Epithelial cell of esophagus (primary cell): ENCODE measurements at regions not wholly inside any gene's neighbourhood (a gene's known extent, or its start where the extent isn't known, plus 50 kb on each side); places are given as distances from the start of the nearest gene placed in this dataset.
A peak's percentile ranks its signal among the peaks of the same experiment; 100 is the strongest.

ENCODE experiments used
- DNase-seq: peaks from one replicate; pipeline ENCODE4 v3.0.0; 2010; ENCODE audit warnings: low read depth
- H3K4me3 ChIP-seq: 2 replicates; pipeline ENCODE4 v1.5.1; 2011; ENCODE audit warnings: mild to moderate bottlenecking, low read length, control low read depth
- TF ChIP-seq, protein P1 (sequence below): IDR thresholded peaks from 2 replicates; pipeline ENCODE4 v1.5.1; 2011; ENCODE audit warnings: low read depth, mild to moderate bottlenecking, low read length, control low read depth, inconsistent platforms; ENCODE audit not compliant: insufficient read depth; ENCODE audit errors: missing control alignments

DNA sequence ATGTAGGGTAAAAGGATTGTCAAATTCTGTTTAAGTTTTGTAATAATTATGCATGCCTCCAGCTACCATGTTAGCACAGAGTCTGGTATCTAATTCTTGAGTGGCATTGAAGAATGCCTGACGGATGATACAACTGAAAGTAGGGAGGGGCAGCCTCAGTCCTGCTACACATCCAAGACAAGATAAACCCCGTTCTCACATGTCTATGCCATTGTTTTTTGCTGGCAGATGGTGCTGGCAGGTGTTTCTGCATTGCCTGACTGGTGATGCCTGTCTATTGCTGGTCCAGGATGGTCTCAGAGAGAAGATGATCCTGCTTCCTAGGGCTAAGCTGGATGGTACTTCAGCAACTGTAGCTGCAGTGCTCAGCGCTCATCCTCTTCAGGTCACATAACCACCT is 245.8 kb upstream of the NAV3 start:
- H3K4me3 ChIP-seq = no peak overlapping the region
- TF ChIP-seq, protein P1, sequence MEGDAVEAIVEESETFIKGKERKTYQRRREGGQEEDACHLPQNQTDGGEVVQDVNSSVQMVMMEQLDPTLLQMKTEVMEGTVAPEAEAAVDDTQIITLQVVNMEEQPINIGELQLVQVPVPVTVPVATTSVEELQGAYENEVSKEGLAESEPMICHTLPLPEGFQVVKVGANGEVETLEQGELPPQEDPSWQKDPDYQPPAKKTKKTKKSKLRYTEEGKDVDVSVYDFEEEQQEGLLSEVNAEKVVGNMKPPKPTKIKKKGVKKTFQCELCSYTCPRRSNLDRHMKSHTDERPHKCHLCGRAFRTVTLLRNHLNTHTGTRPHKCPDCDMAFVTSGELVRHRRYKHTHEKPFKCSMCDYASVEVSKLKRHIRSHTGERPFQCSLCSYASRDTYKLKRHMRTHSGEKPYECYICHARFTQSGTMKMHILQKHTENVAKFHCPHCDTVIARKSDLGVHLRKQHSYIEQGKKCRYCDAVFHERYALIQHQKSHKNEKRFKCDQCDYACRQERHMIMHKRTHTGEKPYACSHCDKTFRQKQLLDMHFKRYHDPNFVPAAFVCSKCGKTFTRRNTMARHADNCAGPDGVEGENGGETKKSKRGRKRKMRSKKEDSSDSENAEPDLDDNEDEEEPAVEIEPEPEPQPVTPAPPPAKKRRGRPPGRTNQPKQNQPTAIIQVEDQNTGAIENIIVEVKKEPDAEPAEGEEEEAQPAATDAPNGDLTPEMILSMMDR = no peak
- no peak for DNase-seq

DNA sequence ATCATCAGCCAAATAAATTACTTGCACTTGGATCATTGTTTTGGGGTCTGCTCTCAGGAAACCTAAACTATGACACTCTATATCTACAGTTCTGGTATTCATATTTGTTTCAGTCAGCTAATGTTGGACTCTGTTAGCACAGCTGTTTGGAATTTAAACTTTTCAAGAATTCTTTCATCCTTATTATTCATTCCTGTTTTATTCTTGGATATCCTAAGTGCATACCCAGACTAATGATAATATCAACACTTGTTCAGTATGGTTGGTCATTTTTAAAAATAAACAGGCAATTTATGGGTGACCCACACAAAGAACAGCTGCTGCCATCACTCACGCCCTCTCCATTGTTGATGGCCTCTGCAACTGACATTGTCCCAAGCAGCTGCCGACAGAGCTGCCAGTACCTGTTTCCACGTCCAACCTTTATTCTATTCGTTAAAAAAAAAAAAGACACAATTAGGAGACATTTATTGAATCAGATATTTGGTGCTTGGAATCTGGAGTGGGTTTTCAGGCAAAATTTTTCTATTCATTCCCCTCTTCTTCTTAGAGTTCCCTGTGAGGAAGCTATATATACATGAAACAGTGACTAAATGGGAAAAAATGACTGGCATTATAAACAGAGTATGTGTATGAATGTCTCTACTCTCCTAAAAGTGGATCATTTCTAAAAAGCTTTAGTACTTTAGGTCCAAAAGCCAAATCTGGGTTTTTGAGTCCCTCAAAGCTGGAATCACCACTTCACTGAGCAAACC is 252.1 kb upstream of the NAV3 start:
- no peak for DNase-seq
- TF ChIP-seq, protein P1 = no peak
- no peak overlapping the region for H3K4me3 ChIP-seq

DNA sequence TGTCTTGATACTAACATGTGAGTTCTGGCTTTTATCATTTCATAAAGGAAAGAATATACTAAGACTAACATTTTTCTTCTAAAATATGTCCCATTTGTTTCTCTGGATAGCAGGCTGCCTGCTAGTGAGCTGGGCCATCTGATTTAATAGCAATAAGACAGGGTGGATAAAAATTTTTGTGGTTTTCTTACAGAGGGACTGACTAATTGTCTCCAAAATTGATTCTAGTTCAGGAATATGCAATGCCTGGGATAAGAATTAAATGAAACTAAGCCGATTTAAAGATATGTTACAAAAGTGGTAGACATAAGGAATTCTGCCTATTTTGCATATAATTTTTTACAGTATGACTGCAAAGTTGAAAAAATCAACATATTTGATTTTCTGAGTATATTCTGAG is 252.9 kb upstream of the NAV3 start:
- TF ChIP-seq, protein P1 = no peak
- DNase-seq = no peak
- no peak overlapping the region for H3K4me3 ChIP-seq

DNA sequence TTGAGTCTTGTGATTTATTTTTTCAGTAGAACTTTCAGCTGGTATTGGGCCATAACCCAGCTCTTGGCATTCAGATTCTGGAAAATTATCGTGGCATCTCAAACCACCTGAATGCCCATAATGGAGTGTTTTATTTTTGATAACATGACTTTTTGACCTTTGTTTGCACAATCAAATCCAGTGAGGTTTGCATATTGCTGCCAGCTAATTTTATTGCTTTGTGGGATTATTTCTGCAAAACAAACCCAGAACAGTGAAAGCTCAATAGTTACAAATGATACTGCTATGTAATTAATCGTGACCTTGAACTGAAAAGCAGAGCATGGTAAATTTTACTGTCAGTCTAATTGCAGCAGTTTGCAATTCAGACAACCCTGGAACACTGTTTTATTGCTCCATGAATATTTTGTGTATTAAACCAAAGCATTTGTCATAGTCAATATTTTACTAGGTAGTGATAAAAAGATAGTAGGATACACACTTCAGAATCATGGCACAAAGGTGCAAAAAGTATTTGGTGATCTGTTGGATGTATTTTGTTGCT is 255.2 kb upstream of the NAV3 start:
- no peak for DNase-seq
- no peak overlapping the region for H3K4me3 ChIP-seq
- TF ChIP-seq, protein P1 = no peak

DNA sequence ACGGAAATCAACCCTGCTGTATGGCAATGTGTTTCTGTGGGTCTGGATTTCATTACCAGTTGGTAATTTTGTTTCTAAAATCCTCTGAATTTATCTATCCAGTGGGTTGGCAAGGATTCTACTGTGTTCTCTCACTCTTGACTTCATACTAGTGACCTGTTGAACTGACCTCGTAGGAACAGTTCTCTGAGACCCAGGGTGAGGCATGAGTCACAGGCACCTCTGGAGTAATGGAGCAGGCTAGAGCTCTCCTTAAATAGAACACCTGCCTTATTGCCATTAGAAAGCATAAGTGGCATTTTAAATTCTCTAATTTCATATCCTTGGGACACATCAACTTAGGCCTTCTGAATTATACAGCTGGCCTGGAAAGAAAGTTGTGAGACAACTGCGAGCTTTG is 258.3 kb upstream of the NAV3 start:
- H3K4me3 ChIP-seq = no peak overlapping the region
- peak; percentile 4 for DNase-seq
- TF ChIP-seq, protein P1 = no peak

DNA sequence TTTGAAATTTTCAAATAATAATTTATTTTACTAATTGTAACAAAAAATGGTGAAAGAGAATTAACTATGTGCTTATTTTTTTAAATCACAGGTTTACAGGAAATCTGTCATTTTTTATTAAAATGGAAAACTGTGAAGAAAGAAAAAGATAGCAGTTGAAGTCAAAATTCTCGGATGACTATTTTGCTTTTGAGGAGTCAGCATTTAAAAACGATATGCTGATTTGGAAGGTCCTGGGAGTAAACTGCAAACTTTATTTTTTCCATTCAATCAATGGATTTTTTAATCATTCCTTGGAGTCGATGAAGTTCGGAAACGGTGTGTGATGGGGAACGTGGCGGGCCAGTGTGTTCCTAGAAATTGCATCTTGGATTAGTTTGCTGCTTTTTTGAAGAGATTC is 258.9 kb upstream of the NAV3 start:
- DNase-seq = no peak
- H3K4me3 ChIP-seq = no peak overlapping the region
- TF ChIP-seq, protein P1 = no peak

DNA sequence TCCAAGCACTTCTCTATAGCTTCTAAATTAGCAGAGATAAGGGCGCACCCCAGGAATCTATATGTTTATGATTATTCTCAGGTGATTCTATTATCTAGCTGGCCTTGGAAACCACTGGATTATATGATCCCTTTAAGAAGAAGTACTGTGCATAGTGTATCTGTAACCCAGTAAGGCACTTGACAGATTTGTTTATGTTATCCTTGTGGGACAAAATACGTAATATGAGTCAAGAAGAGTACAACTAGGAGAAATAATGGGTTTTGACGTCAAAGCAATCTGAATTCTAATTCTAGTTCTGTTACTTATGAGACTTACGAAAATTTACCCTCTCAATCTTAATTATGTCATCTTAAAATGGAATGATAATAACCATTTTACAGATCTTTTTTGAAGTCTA is 259.6 kb upstream of the NAV3 start:
- TF ChIP-seq, protein P1 = no peak

More for the DNA sequence above, 259.6 kb upstream of the NAV3 start:
- H3K4me3 ChIP-seq = no peak overlapping the region
- DNase-seq = no peak
